Neural progenitor cell (in vitro differentiated cells): ENCODE measurements at regions not wholly inside any gene's neighbourhood (a gene's known extent, or its start where the extent isn't known, plus 50 kb on each side); places are given as distances from the start of the nearest gene placed in this dataset.

ENCODE experiments used
- CTCF ChIP-seq: fragments of 200-600 bp; sonication (generic); IDR thresholded peaks from 2 replicates; pipeline ENCODE4 v1.5.1; 2017; ENCODE audit warnings: antibody characterized with exemption, mild to moderate bottlenecking
- EZH2 ChIP-seq: fragments of 200-600 bp; sonication (generic); IDR thresholded peaks from 2 replicates; pipeline ENCODE4 v1.6.1; 2017; ENCODE audit warnings: antibody characterized with exemption, mild to moderate bottlenecking, moderate library complexity
- EZH2phosphoT487 ChIP-seq: fragments of 200-600 bp; sonication (generic); IDR thresholded peaks from 2 replicates; pipeline ENCODE4 v1.6.1; 2017; ENCODE audit warnings: antibody characterized with exemption

- TF ChIP-seq CTCF (no peak), EZH2 (no peak), EZH2phosphoT487 (no peak)
Observed at GRCh38 chr3:23129817-23130216, 73.3 kb upstream of the UBE2E2 start.
